ENCODE measurements at regions not wholly inside any gene's neighbourhood (a gene's known extent, or its start where the extent isn't known, plus 50 kb on each side); places are given as distances from the start of the nearest gene placed in this dataset.
"Not testable (repeated sequence)": the region's sequence is repeated elsewhere in the genome, so short reads cannot be mapped to it uniquely, and the experiment has no call there.

DNA sequence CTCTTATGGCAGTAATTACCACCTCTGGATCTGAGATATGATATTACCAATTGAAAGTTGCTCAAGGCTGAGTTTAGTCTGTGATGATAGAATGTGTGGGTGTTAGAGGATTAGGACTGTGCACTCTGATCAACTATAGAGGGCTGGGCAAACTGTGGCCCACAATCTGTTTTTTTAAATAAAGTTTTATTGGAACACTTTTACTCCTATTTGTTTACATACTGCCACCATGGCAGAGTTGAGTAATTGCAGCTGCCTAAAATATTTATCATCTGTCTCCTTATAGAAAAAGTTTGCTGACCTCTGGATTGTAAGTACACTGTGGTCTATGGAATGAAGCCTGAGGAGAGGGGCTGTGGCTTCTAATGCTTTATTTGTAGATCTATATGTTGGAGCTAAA is 71.5 kb upstream of the N4BP1 start:
- DNase-seq (ENCODE audit: low read depth): no peak

DNA sequence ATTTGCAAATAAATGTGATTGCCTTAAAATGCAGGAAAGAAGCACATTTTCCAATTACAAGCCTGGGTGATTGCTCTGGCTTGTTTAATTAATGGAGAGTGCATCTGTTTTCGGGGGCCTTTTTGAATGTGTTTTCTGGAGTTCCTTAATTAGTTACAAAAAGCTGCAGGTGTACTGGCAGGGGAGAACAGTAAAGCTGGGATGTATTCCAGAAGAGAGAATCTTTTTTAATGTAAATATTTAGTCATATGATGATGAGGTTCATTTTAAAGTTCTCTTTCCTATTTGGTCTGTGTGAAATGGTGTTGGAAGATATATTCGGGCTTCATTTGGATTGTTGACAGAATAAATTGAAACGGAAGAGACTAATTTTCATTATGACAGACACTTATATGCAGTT is 70.9 kb upstream of the N4BP1 start:
- DNase-seq (ENCODE audit: low read depth): no peak

DNA sequence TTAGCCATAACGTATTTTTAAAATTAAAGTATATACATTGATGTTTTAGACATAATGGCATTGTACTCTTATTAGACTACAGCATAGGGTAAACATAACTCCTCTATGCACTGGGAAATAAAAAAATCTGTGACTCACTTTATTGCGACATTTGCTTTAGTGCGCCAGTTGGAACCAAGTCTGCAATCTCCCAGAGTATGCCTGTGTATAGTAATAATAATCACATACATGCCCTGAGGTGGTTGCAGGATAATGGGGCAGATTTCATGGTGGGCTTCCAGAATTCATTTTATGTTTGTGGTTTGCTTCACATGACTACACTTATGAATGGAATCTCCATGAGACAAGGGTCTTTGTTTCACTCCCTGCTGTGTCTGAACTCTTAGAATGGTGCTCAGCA is 66.9 kb upstream of the N4BP1 start:
- peak; percentile 13 for DNase-seq (ENCODE audit: low read depth)

DNA sequence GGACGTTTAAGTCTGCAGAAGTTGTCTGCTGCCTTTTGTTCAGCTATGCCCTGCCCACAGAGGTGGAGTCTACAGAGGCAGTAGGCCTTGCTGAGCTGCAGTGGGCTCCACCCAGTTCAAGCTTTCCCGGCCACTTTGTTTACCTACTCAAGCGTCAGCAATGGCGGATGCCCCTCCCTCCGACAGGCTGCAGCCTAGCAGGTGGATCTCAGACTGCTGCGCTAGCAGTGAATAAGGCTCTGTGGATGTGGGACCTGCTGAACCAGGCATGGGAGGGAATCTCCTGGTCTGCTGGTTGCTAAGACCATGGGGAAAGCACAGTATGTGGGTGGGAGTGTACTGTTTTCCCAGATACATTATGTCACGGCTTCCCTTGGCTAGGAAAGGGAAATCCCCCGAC is 58.2 kb upstream of the N4BP1 start:
- DNase-seq (ENCODE audit: low read depth): not testable (repeated sequence)

DNA sequence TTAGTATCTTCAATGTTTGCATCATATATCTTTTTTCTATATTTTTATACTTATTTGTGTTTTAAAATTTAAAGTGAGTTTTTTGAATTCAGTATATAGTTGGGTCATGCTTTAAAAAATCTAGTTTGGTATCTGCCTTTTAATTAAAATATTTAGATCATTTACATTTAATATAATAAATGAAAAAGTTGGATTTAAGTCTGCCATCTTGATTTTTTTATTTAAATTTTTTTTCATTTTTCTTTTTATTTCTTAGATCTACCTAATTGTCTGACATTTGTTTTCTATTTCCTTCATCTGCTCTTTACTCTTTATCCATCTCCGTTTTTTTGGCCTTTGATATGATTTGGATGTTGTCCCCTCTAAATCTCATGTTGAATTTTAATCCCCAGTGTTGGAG is 50.0 kb upstream of the N4BP1 start:
- no peak for DNase-seq (ENCODE audit: low read depth)
